Ishikawa (cell line): ENCODE measurements at regions not wholly inside any gene's neighbourhood (a gene's known extent, or its start where the extent isn't known, plus 50 kb on each side); places are given as distances from the start of the nearest gene placed in this dataset.

Experiments
- CEBPB ChIP-seq: IDR thresholded peaks from 2 replicates; pipeline ENCODE4 v1.6.1; 2012
- CREB1 ChIP-seq: IDR thresholded peaks from 2 replicates; pipeline ENCODE4 v1.6.1; 2012; ENCODE audit warnings: low read depth
- EGR1 ChIP-seq: IDR thresholded peaks from 2 replicates; pipeline ENCODE4 v1.6.1; 2012
- EP300 ChIP-seq: IDR thresholded peaks from 2 replicates; pipeline ENCODE4 v1.6.1; 2012; ENCODE audit warnings: borderline replicate concordance
- FOXM1 ChIP-seq: IDR thresholded peaks from 2 replicates; pipeline ENCODE4 v1.6.1; 2012; ENCODE audit warnings: low read depth, borderline replicate concordance
- NFIC ChIP-seq: IDR thresholded peaks from 2 replicates; pipeline ENCODE4 v1.6.1; 2012
- RAD21 ChIP-seq: IDR thresholded peaks from 2 replicates; pipeline ENCODE4 v1.6.1; 2012; ENCODE audit warnings: low read depth
- TAF1 ChIP-seq: IDR thresholded peaks from 2 replicates; pipeline ENCODE4 v1.6.1; 2012; ENCODE audit warnings: low read depth, mild to moderate bottlenecking
- TCF12 ChIP-seq: IDR thresholded peaks from 2 replicates; pipeline ENCODE4 v1.6.1; 2012; ENCODE audit warnings: low read depth
- TEAD4 ChIP-seq: IDR thresholded peaks from 2 replicates; pipeline ENCODE4 v1.6.1; 2012
- YY1 ChIP-seq: IDR thresholded peaks from 2 replicates; pipeline ENCODE4 v1.6.1; 2012; ENCODE audit warnings: low read depth
- ZBTB7A ChIP-seq: IDR thresholded peaks from 2 replicates; pipeline ENCODE4 v1.6.1; 2012; ENCODE audit warnings: low read depth
- TF ChIP-seq, protein P1 (sequence below): IDR thresholded peaks from 2 replicates; pipeline ENCODE4 v1.6.1; 2012
- TF ChIP-seq, protein P2 (sequence below): IDR thresholded peaks from 2 replicates; pipeline ENCODE4 v1.6.1; 2012; ENCODE audit warnings: low read depth, mild to moderate bottlenecking
- TF ChIP-seq, protein P3 (sequence below): IDR thresholded peaks from 2 replicates; pipeline ENCODE4 v1.6.1; 2012

DNA sequence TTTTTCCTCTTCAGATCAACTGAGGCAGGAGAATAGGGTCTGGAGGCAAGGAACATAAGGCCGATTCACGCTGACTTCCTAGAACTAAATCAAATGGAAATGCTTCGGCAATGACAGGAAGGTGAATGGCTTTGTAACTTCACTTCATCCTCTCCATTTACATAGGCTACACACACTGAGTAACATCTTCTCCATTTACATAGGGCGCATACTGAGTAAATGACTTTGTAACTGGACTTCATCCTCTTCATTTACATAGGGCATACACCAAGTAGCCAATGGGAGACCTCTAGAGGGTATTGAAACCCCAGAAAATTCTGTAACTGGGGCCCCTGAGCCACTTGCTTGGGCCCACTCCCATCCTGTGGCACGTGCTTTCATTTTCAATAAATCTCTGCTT lies 71.0 kb upstream of the CPSF6 start:
- TF ChIP-seq FOXM1 (no peak), RAD21 (no peak), NFIC (no peak), EGR1 (no peak), CREB1 (no peak), ZBTB7A (no peak), CEBPB (no peak), EP300 (no peak), TCF12 (no peak), TAF1 (no peak)
- TF ChIP-seq, protein P1, sequence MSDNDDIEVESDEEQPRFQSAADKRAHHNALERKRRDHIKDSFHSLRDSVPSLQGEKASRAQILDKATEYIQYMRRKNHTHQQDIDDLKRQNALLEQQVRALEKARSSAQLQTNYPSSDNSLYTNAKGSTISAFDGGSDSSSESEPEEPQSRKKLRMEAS, result no peak
- TF ChIP-seq, protein P2, sequence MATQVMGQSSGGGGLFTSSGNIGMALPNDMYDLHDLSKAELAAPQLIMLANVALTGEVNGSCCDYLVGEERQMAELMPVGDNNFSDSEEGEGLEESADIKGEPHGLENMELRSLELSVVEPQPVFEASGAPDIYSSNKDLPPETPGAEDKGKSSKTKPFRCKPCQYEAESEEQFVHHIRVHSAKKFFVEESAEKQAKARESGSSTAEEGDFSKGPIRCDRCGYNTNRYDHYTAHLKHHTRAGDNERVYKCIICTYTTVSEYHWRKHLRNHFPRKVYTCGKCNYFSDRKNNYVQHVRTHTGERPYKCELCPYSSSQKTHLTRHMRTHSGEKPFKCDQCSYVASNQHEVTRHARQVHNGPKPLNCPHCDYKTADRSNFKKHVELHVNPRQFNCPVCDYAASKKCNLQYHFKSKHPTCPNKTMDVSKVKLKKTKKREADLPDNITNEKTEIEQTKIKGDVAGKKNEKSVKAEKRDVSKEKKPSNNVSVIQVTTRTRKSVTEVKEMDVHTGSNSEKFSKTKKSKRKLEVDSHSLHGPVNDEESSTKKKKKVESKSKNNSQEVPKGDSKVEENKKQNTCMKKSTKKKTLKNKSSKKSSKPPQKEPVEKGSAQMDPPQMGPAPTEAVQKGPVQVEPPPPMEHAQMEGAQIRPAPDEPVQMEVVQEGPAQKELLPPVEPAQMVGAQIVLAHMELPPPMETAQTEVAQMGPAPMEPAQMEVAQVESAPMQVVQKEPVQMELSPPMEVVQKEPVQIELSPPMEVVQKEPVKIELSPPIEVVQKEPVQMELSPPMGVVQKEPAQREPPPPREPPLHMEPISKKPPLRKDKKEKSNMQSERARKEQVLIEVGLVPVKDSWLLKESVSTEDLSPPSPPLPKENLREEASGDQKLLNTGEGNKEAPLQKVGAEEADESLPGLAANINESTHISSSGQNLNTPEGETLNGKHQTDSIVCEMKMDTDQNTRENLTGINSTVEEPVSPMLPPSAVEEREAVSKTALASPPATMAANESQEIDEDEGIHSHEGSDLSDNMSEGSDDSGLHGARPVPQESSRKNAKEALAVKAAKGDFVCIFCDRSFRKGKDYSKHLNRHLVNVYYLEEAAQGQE, result no peak
- TF ChIP-seq, protein P3, sequence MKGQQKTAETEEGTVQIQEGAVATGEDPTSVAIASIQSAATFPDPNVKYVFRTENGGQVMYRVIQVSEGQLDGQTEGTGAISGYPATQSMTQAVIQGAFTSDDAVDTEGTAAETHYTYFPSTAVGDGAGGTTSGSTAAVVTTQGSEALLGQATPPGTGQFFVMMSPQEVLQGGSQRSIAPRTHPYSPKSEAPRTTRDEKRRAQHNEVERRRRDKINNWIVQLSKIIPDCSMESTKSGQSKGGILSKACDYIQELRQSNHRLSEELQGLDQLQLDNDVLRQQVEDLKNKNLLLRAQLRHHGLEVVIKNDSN, result no peak

GRCh38 chr12:69168828-69169227 lies 70.5 kb upstream of the CPSF6 start:
- TF ChIP-seq EGR1, result no peak
- no peak for TF ChIP-seq TEAD4
- TF ChIP-seq YY1, result no peak
- no peak for TF ChIP-seq FOXM1
- TF ChIP-seq CREB1, result no peak
- no peak for TF ChIP-seq NFIC

GRCh38 chr12:69170293-69170692 lies 69.1 kb upstream of the CPSF6 start:
- no peak for TF ChIP-seq TEAD4
- TF ChIP-seq EP300, result no peak
- TF ChIP-seq RAD21, result no peak
- TF ChIP-seq NFIC, result no peak

- TF ChIP-seq NFIC (no peak), CREB1 (no peak), ZBTB7A (no peak), TEAD4 (no peak)
- TF ChIP-seq, protein P3, result no peak
- TF ChIP-seq, protein P1, result no peak
Observed at GRCh38 chr12:69171881-69172280, 67.5 kb upstream of the CPSF6 start.

- TF ChIP-seq EGR1 (no peak), EP300 (no peak), FOXM1 (no peak), CREB1 (no peak), RAD21 (no peak), CEBPB (no peak), TEAD4 (no peak), TAF1 (no peak), ZBTB7A (no peak), NFIC (no peak), TCF12 (no peak), YY1 (no peak)
- TF ChIP-seq, protein P1, result no peak
- TF ChIP-seq, protein P3, result no peak
- TF ChIP-seq, protein P2, result no peak
Observed at GRCh38 chr12:69172491-69172890, 66.9 kb upstream of the CPSF6 start.

DNA sequence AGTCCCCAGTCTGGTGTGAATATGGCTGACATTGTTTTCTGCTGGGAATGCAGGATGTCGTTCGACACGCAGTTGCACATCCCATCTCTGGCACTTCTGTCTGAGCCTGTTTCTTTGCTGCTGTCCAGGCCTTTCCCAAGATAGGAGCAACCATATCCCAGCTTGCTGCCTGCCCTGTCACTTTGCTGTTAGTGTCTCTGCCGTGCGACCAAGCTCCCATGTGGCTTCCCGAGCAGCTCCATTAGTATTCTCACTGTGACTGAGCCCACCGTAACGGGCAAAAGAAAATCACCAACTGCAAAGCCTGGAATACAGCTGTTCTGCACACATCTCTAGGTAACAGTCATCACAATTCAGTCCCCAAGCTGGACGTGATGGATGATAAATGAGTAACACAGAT lies 66.0 kb upstream of the CPSF6 start:
- TF ChIP-seq, protein P1, result no peak
- TF ChIP-seq CEBPB, result no peak
- no peak for TF ChIP-seq ZBTB7A
- TF ChIP-seq TCF12, result no peak
- no peak for TF ChIP-seq RAD21
- TF ChIP-seq EGR1, result no peak
- no peak for TF ChIP-seq TEAD4
- TF ChIP-seq FOXM1, result no peak
- TF ChIP-seq YY1, result no peak
- TF ChIP-seq NFIC, result no peak
